ENCODE measurements at regions not wholly inside any gene's neighbourhood (a gene's known extent, or its start where the extent isn't known, plus 50 kb on each side); places are given as distances from the start of the nearest gene placed in this dataset.

DNA sequence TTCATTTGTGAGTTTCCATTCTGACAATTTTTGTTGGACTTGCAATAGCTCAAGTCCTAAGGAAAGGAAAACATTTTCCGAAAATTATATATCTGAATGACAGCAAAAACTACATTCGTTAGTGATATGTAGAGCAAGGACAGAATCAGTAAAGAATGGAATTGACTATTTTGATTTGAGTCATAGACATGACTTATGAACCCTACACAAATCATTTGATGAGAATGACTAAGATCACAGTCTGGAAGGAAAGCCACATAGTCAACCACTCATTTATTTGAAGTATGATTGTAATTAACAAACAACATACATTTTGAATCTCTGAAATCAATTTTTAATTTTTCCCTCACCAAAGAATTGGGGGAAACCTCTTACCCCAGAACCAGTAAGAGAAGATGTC, 231.6 kb upstream of the CRIM1 start:
- TF ChIP-seq, protein P1, sequence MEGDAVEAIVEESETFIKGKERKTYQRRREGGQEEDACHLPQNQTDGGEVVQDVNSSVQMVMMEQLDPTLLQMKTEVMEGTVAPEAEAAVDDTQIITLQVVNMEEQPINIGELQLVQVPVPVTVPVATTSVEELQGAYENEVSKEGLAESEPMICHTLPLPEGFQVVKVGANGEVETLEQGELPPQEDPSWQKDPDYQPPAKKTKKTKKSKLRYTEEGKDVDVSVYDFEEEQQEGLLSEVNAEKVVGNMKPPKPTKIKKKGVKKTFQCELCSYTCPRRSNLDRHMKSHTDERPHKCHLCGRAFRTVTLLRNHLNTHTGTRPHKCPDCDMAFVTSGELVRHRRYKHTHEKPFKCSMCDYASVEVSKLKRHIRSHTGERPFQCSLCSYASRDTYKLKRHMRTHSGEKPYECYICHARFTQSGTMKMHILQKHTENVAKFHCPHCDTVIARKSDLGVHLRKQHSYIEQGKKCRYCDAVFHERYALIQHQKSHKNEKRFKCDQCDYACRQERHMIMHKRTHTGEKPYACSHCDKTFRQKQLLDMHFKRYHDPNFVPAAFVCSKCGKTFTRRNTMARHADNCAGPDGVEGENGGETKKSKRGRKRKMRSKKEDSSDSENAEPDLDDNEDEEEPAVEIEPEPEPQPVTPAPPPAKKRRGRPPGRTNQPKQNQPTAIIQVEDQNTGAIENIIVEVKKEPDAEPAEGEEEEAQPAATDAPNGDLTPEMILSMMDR (IDR thresholded peaks at IDR 0.05; ENCODE audit: low read depth, low read length), result no peak
- TF ChIP-seq EZH2phosphoT487 (IDR thresholded peaks at IDR 0.05; ENCODE audit: low read depth), result no peak

Data from OCI-LY3 (cell line).